ENCODE measurements at regions not wholly inside any gene's neighbourhood (a gene's known extent, or its start where the extent isn't known, plus 50 kb on each side); places are given as distances from the start of the nearest gene placed in this dataset.

DNA sequence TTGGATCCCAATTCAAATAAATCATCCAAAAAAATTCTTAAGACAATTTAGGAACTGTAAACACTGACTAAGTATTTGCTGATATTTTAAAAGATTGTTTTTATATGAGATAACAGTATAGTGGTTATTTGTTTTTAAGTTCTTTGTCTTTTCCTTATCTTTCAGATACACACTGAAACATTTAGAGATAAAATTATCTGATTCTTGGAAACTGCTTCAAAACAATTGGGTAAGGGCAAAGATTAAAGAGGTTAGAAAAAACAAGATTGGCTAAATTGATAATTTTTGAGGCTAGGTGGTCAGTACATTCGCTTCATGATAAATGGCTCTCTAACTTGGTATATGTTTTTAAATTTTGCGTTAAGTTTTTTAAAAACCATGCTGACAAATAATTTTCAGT is 117.3 kb downstream of the PSMG1 start:
- H3K4me1 ChIP-seq (ENCODE audit: control insufficient read depth in 1 of 2, insufficient read depth in 1 of 2, low read depth in 1 of 2, low read length in 1 of 2): no peaks in the 10 kb centered on the region
- no peak overlapping the region for H3K27ac ChIP-seq
- no peaks in the 10 kb centered on the region for H3K9me3 ChIP-seq
- H3K4me3 ChIP-seq (ENCODE audit: low read depth in 1 of 2, low read length in 1 of 2): no peak overlapping the region
- TF ChIP-seq, protein P1, sequence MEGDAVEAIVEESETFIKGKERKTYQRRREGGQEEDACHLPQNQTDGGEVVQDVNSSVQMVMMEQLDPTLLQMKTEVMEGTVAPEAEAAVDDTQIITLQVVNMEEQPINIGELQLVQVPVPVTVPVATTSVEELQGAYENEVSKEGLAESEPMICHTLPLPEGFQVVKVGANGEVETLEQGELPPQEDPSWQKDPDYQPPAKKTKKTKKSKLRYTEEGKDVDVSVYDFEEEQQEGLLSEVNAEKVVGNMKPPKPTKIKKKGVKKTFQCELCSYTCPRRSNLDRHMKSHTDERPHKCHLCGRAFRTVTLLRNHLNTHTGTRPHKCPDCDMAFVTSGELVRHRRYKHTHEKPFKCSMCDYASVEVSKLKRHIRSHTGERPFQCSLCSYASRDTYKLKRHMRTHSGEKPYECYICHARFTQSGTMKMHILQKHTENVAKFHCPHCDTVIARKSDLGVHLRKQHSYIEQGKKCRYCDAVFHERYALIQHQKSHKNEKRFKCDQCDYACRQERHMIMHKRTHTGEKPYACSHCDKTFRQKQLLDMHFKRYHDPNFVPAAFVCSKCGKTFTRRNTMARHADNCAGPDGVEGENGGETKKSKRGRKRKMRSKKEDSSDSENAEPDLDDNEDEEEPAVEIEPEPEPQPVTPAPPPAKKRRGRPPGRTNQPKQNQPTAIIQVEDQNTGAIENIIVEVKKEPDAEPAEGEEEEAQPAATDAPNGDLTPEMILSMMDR (IDR thresholded peaks at IDR 0.05): no peak
- H3K27me3 ChIP-seq: no peaks in the 10 kb centered on the region
- H3K36me3 ChIP-seq: no peaks in the 10 kb centered on the region

DNA sequence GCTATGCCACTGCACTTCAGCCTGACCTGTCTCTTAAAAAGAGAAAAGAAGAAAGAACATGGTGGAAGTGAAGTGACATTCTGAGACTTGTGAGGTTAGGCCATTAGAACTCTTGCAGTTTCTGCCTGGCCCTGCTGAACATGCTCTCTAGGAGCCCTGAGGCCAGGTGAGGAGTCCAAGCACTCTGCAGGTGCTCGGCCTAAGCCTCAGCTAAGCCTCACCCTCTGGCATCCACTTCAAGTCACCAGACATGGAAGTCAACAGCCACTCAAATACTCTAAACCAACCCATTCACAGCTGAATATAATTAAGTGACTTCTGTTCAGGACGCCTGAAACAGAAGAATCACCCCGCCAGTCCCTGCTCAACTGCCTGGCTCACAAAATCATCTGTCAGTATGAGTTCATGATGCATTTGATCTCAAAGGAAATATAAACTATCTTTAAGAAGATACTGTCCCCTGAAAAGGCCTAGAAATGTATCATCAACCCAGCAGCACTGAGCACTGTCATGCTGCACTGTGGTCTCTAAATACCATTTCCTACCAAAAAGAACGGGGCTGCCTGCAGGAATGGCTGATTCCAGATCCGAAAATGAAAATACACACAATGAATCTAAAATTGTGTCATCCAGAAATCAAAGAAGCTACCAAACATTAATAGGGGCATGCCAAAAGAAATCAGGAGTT is 118.8 kb downstream of the PSMG1 start:
- Histone ChIP-seq H3K27me3 (no peaks in the 10 kb centered on the region), H3K36me3 (no peaks in the 10 kb centered on the region), H3K4me1 (ENCODE audit: control insufficient read depth in 1 of 2, insufficient read depth in 1 of 2, low read depth in 1 of 2, low read length in 1 of 2) (no peaks in the 10 kb centered on the region), H3K4me3 (ENCODE audit: low read depth in 1 of 2, low read length in 1 of 2) (no peak overlapping the region), H3K9me3 (no peaks in the 10 kb centered on the region), H3K27ac (no peak overlapping the region)
- TF ChIP-seq, protein P1 (IDR thresholded peaks at IDR 0.05): no peak

DNA sequence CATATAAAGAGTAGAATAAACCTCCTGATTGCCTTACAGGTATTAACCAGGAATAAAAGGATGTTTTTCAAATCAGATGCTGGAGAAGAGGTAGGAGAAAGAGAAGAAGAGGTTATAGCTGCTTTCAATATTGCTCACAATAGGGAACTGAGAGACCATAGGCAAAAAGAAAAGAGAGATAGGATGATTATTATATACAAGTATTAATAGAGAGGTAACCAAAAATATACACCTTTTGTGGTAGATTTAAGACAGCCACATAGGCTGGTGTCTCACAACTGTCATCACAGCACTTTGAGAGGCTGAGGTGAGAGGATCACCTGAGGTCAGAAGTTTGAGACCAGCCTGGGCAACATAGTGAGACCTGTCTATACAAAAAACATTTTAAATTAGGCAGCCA is 119.7 kb downstream of the PSMG1 start:
- H3K27me3 ChIP-seq: no peaks in the 10 kb centered on the region
- TF ChIP-seq, protein P1 (IDR thresholded peaks at IDR 0.05): no peak
- no peak overlapping the region for H3K27ac ChIP-seq
- no peaks in the 10 kb centered on the region for H3K9me3 ChIP-seq
- no peak overlapping the region for H3K4me3 ChIP-seq (ENCODE audit: low read depth in 1 of 2, low read length in 1 of 2)
- no peaks in the 10 kb centered on the region for H3K36me3 ChIP-seq
- no peaks in the 10 kb centered on the region for H3K4me1 ChIP-seq (ENCODE audit: control insufficient read depth in 1 of 2, insufficient read depth in 1 of 2, low read depth in 1 of 2, low read length in 1 of 2)

DNA sequence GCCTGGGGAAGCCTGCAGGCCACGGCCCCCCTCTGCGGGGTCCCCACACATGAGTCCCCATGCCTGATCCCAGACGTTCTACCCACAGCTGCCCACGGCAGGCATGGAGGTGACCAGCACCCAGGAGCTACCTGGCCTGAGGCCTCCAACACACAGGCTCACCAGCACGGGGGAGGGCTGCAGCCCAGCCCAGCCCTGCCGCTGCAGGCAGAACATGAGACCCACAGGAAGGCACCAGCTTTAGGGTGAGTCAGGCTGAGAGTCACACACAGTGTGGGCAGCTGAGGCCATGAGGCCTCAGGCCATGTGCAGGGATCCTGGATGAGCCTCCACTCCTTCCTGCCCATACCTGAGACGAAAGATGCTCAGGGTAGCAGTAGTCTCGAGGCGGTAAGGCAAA is 121.1 kb downstream of the PSMG1 start:
- no peak overlapping the region for H3K27ac ChIP-seq
- H3K36me3 ChIP-seq: no peaks in the 10 kb centered on the region
- H3K27me3 ChIP-seq: no peaks in the 10 kb centered on the region
- no peak overlapping the region for H3K4me3 ChIP-seq (ENCODE audit: low read depth in 1 of 2, low read length in 1 of 2)
- H3K4me1 ChIP-seq (ENCODE audit: control insufficient read depth in 1 of 2, insufficient read depth in 1 of 2, low read depth in 1 of 2, low read length in 1 of 2): no peaks in the 10 kb centered on the region
- TF ChIP-seq, protein P1 (IDR thresholded peaks at IDR 0.05): no peak
- no peaks in the 10 kb centered on the region for H3K9me3 ChIP-seq

DNA sequence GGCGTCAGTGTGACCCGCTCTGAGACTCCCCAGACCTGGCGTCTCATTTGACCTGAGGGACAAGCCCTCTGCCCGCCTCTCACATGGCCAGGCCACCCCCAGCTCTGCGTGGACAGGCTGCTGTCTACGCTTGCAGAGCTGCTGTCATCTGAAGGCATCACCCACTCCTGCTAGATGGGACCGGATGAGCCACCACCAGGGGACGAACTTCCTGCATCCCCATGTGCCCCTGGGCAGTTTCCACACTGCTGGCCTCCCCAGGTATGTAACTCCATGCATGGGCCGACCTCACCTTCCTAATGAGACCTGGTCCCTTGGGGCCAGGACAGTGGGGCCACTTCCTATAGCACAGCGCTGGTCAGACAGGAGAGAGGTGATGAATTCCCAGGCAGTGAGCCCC is 121.5 kb downstream of the PSMG1 start:
- Histone ChIP-seq H3K27me3 (no peaks in the 10 kb centered on the region), H3K4me3 (ENCODE audit: low read depth in 1 of 2, low read length in 1 of 2) (no peak overlapping the region)

More for the DNA sequence above, 121.5 kb downstream of the PSMG1 start:
- Histone ChIP-seq H3K27ac (no peak overlapping the region), H3K9me3 (no peaks in the 10 kb centered on the region), H3K4me1 (ENCODE audit: control insufficient read depth in 1 of 2, insufficient read depth in 1 of 2, low read depth in 1 of 2, low read length in 1 of 2) (peaks cover 0 to 2% of the 10 kb centered on the region in 2 experiments), H3K36me3 (no peaks in the 10 kb centered on the region)
- TF ChIP-seq, protein P1 (IDR thresholded peaks at IDR 0.05): no peak
